ENCODE measurements at regions not wholly inside any gene's neighbourhood (a gene's known extent, or its start where the extent isn't known, plus 50 kb on each side); places are given as distances from the start of the nearest gene placed in this dataset.

DNA sequence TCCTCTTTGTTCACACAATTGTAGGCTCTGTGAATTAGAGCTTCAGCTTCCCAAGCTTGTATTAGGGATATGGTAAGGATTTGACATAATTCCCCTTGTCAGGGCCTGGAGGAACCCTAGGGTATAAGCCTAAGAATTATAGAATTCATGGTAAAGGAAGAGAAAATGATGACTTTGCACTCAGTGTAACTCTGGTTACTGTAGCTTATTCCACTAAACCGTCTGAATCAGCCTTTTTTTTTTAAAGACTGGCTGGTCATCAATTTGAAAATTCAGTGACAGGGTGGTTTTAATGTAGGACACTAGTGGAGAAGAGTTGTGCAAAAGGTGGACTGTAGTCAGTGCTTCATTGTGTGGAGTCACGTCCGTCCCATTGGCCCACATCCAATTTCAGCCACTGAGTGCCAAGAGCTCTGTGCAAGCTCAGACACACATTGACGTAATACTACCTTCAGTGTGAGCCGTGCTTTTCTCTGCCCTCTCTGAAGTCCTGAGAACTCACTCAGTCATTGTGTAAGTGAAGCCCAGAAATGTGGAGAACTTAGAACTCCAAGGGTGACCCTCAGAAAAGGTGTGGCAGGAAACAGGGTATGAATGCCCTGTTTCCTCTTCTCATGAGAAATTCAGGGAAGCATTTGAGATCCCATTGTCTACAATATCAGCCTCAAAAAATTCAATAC, 449.8 kb downstream of the C4orf33 start:
- H3K9ac ChIP-seq (ENCODE audit: control insufficient read depth, insufficient read depth, low read length), result no peak overlapping the region
- FAIRE-seq (no peak), ATAC-seq (no peak), DNase-seq (ENCODE audit: low read depth, low spot score) (no peak)
- ChIA-PET SMC1A (ENCODE audit: uncharacterized antibody, unreplicated experiment) (no interaction called here), RAD21 (ENCODE audit: unreplicated experiment) (no interaction called here), POLR2A (no interaction called here), CTCF (interaction anchor here (0.9 to 1.0 kb wide), 2 partner anchors 11 to 166 kb away, joined by 3 to 4 read pairs; no protein-coding TSS in a partner anchor)
- in situ Hi-C loops (cut with MboI) (no loop called here), intact Hi-C loops (cut with micrococcal nuclease; ENCODE audit: unreplicated experiment) (no loop called here)
- 41% methylated on average over 5 of the region's 5 CpGs for whole genome bisulfite sequencing (ENCODE audit: insufficient coverage, insufficient replicate concordance, low lambda C conversion rate, missing lambda C conversion rate)
- no peaks in the 10 kb centered on the region for H3K4me1 ChIP-seq (ENCODE audit: control insufficient read depth, insufficient read depth, low read length)
- no peaks in the 10 kb centered on the region for H3K36me3 ChIP-seq (ENCODE audit: control insufficient read depth in 2 of 2, insufficient read depth in 2 of 2, low read length in 1 of 2)
- TF ChIP-seq HDAC6 (IDR thresholded peaks at IDR 0.05; ENCODE audit: unreplicated experiment) (no peak), ZZZ3 (IDR thresholded peaks at IDR 0.05; ENCODE audit: control insufficient read depth, insufficient read length, low read depth) (no peak), ZNF207 (IDR thresholded peaks at IDR 0.05; ENCODE audit: borderline replicate concordance) (no peak), SREBF1 (IDR thresholded peaks at IDR 0.05; ENCODE audit: low read length) (no peak), TCF7 (IDR thresholded peaks at IDR 0.05; ENCODE audit: borderline replicate concordance) (no peak), SMAD5 (IDR thresholded peaks at IDR 0.05; ENCODE audit: low read depth) (no peak)
- H3K27me3 ChIP-seq (replicated peaks in 1 of 2; ENCODE audit: control insufficient read depth in 2 of 2, insufficient read depth in 2 of 2, low read length in 1 of 2), result no peaks in the 10 kb centered on the region
- no peaks in the 10 kb centered on the region for H4K20me1 ChIP-seq (ENCODE audit: control insufficient read depth, insufficient read depth)
- no peak overlapping the region for H3K4me3 ChIP-seq
- no peak overlapping the region for H3K4me2 ChIP-seq (ENCODE audit: control insufficient read depth, insufficient read depth)
- no peaks in the 10 kb centered on the region for H3K9me3 ChIP-seq (replicated peaks; ENCODE audit: control insufficient read depth, insufficient read depth, low read length)
- H3K27ac ChIP-seq (ENCODE audit: control insufficient read depth, insufficient read depth), result no peak overlapping the region
- no TSS peak for BruUV-seq (replicated peaks)
- no peak overlapping the region for H2AFZ ChIP-seq (ENCODE audit: control insufficient read depth, low read depth, low read length)
- H3K79me2 ChIP-seq (ENCODE audit: control insufficient read depth, insufficient read depth, low read length), result no peaks in the 10 kb centered on the region

DNA sequence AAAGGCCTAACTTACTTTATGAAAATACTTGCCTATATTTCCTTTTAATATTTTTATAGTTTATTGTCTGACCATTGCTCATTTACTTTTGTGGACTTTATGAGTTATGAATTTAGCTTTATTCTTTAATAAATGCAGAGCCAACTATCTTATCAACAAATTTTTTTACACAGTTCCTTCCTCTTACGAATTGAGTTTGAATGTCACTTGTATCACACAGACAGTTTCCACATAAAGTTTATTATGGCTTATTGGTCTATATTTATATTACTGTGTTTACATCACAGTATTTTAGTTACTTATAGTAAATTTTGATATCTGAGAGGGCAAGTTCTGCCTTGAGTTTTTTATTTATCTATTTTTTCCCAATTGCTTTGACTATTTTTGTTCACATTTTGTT, 450.6 kb downstream of the C4orf33 start:
- Histone ChIP-seq H3K4me1 (ENCODE audit: control insufficient read depth, insufficient read depth, low read length) (no peaks in the 10 kb centered on the region), H3K4me2 (ENCODE audit: control insufficient read depth, insufficient read depth) (no peak overlapping the region), H3K79me2 (ENCODE audit: control insufficient read depth, insufficient read depth, low read length) (no peaks in the 10 kb centered on the region), H3K27me3 (replicated peaks in 1 of 2; ENCODE audit: control insufficient read depth in 2 of 2, insufficient read depth in 2 of 2, low read length in 1 of 2) (no peaks in the 10 kb centered on the region), H3K9ac (ENCODE audit: control insufficient read depth, insufficient read depth, low read length) (no peak overlapping the region), H3K9me3 (replicated peaks; ENCODE audit: control insufficient read depth, insufficient read depth, low read length) (no peaks in the 10 kb centered on the region), H4K20me1 (ENCODE audit: control insufficient read depth, insufficient read depth) (no peaks in the 10 kb centered on the region), H3K27ac (ENCODE audit: control insufficient read depth, insufficient read depth) (no peak overlapping the region), H3K4me3 (no peak overlapping the region), H2AFZ (ENCODE audit: control insufficient read depth, low read depth, low read length) (no peak overlapping the region), H3K36me3 (ENCODE audit: control insufficient read depth in 2 of 2, insufficient read depth in 2 of 2, low read length in 1 of 2) (no peaks in the 10 kb centered on the region)
- POLR2A ChIA-PET, result no interaction called here
- in situ Hi-C loops (cut with MboI), result no loop called here
- ATAC-seq (no peak), FAIRE-seq (no peak), DNase-seq (ENCODE audit: low read depth, low spot score) (no peak)
- TF ChIP-seq STAT3 (IDR thresholded peaks at IDR 0.05; ENCODE audit: low read depth, low read length), result no peak
- TF ChIP-seq ZNF207 (IDR thresholded peaks at IDR 0.05; ENCODE audit: borderline replicate concordance), result no peak
- TF ChIP-seq, protein P1, sequence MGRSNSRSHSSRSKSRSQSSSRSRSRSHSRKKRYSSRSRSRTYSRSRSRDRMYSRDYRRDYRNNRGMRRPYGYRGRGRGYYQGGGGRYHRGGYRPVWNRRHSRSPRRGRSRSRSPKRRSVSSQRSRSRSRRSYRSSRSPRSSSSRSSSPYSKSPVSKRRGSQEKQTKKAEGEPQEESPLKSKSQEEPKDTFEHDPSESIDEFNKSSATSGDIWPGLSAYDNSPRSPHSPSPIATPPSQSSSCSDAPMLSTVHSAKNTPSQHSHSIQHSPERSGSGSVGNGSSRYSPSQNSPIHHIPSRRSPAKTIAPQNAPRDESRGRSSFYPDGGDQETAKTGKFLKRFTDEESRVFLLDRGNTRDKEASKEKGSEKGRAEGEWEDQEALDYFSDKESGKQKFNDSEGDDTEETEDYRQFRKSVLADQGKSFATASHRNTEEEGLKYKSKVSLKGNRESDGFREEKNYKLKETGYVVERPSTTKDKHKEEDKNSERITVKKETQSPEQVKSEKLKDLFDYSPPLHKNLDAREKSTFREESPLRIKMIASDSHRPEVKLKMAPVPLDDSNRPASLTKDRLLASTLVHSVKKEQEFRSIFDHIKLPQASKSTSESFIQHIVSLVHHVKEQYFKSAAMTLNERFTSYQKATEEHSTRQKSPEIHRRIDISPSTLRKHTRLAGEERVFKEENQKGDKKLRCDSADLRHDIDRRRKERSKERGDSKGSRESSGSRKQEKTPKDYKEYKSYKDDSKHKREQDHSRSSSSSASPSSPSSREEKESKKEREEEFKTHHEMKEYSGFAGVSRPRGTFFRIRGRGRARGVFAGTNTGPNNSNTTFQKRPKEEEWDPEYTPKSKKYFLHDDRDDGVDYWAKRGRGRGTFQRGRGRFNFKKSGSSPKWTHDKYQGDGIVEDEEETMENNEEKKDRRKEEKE (IDR thresholded peaks at IDR 0.05), result no peak
- TF ChIP-seq POLR2AphosphoS5 (IDR thresholded peaks at IDR 0.05; ENCODE audit: low read length), result no peak
- TF ChIP-seq, protein P2, sequence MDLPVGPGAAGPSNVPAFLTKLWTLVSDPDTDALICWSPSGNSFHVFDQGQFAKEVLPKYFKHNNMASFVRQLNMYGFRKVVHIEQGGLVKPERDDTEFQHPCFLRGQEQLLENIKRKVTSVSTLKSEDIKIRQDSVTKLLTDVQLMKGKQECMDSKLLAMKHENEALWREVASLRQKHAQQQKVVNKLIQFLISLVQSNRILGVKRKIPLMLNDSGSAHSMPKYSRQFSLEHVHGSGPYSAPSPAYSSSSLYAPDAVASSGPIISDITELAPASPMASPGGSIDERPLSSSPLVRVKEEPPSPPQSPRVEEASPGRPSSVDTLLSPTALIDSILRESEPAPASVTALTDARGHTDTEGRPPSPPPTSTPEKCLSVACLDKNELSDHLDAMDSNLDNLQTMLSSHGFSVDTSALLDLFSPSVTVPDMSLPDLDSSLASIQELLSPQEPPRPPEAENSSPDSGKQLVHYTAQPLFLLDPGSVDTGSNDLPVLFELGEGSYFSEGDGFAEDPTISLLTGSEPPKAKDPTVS (IDR thresholded peaks at IDR 0.05; ENCODE audit: low read depth, low read length), result no peak
- no peak for TF ChIP-seq ZBED1 (IDR thresholded peaks at IDR 0.05; ENCODE audit: borderline replicate concordance)
- no peak for TF ChIP-seq TCF3 (IDR thresholded peaks at IDR 0.05; ENCODE audit: borderline replicate concordance, insufficient read depth, low read depth, low read length)
- SMC1A ChIA-PET (ENCODE audit: uncharacterized antibody, unreplicated experiment), result no interaction called here
- intact Hi-C loops (cut with micrococcal nuclease; ENCODE audit: unreplicated experiment), result no loop called here
- CTCF ChIA-PET, result interaction anchor here (0.9 kb wide), 1 partner anchor 167 kb away, joined by 3 read pairs; no protein-coding TSS in a partner anchor
- WGBS (ENCODE audit: insufficient coverage, insufficient replicate concordance, low lambda C conversion rate, missing lambda C conversion rate), result 4% methylated on average over 1 of the region's 1 CpG
- BruUV-seq (replicated peaks), result no TSS peak
- RAD21 ChIA-PET (ENCODE audit: unreplicated experiment), result no interaction called here

Data from GM12878 (cell line).